GM23338 (cell line): ENCODE measurements at regions not wholly inside any gene's neighbourhood (a gene's known extent, or its start where the extent isn't known, plus 50 kb on each side); places are given as distances from the start of the nearest gene placed in this dataset.
A peak's percentile ranks its signal among the peaks of the same experiment; 100 is the strongest.

Source experiments
- ATAC-seq: fragments of 200-7000 bp; cut with Tn5 transposase; 3 replicates; pipeline ENCODE4 v1.9.1; 2020
- DNase-seq: peaks from one replicate; pipeline ENCODE4 v3.0.0-alpha.2; 2015; ENCODE audit warnings: low spot score
- H2AFZ ChIP-seq: fragments of 200-600 bp; sonication (generic); 2 replicates; pipeline ENCODE4 v1.8.0; 2016; ENCODE audit warnings: antibody characterized with exemption, mild to moderate bottlenecking, moderate library complexity
- H3F3A ChIP-seq: fragments of 200-600 bp; sonication (generic); replicated peaks from 2 replicates; pipeline ENCODE4 v1.8.0; 2017; ENCODE audit warnings: antibody characterized with exemption, mixed run types, low read depth
- H3K27ac ChIP-seq: fragments of 200-600 bp; sonication (generic); 2 replicates; pipeline ENCODE4 v1.6.1; 2016; ENCODE audit warnings: low read depth
- H3K27me3 ChIP-seq: fragments of 200-600 bp; sonication (generic); 2 replicates; pipeline ENCODE4 v1.8.0; 2016; ENCODE audit warnings: mild to moderate bottlenecking, mixed run types, moderate library complexity; ENCODE audit not compliant: insufficient read depth
- H3K36me3 ChIP-seq: fragments of 200-600 bp; sonication (generic); 2 replicates; pipeline ENCODE4 v1.8.0; 2016; ENCODE audit warnings: mild to moderate bottlenecking; ENCODE audit not compliant: insufficient read depth
- H3K4me1 ChIP-seq: fragments of 200-600 bp; sonication (generic); 2 replicates; pipeline ENCODE4 v1.8.0; 2016; ENCODE audit warnings: mild to moderate bottlenecking, moderate library complexity; ENCODE audit not compliant: insufficient read depth
- H3K4me2 ChIP-seq: fragments of 200-600 bp; sonication (generic); 2 replicates; pipeline ENCODE4 v1.7.1; 2017; ENCODE audit warnings: mixed run types
- H3K4me3 ChIP-seq: fragments of 200-600 bp; sonication (generic); 2 replicates; pipeline ENCODE4 v1.6.1; 2016; ENCODE audit warnings: mixed run types
- H3K79me2 ChIP-seq: fragments of 200-600 bp; sonication (generic); replicated peaks from 2 replicates; pipeline ENCODE4 v1.8.0; 2017; ENCODE audit warnings: mild to moderate bottlenecking; ENCODE audit not compliant: insufficient read depth
- H3K9me2 ChIP-seq: fragments of 200-600 bp; sonication (generic); 2 replicates; pipeline ENCODE4 v1.8.0; 2017; ENCODE audit not compliant: insufficient read depth
- H4K20me1 ChIP-seq: fragments of 200-600 bp; sonication (generic); replicated peaks from 2 replicates; pipeline ENCODE4 v1.8.0; 2017; ENCODE audit warnings: mild to moderate bottlenecking; ENCODE audit not compliant: insufficient read depth
- H3K27ac Mint-ChIP-seq: 2 replicates; pipeline ENCODE4 v1.8.0; 2020; ENCODE audit warnings: inconsistent platforms, mild to moderate bottlenecking, moderate library complexity, mixed read lengths
- H3K27me3 Mint-ChIP-seq: 3 replicates; pipeline ENCODE4 v1.8.0; 2022; ENCODE audit warnings: low read depth, mild to moderate bottlenecking, moderate library complexity, mixed read lengths, inconsistent platforms; ENCODE audit not compliant: insufficient read depth, poor library complexity
- H3K36me3 Mint-ChIP-seq: 3 replicates; pipeline ENCODE4 v1.8.0; 2021; ENCODE audit warnings: low read depth, mild to moderate bottlenecking, inconsistent platforms, moderate library complexity, mixed read lengths
- H3K4me1 Mint-ChIP-seq: 3 replicates; pipeline ENCODE4 v1.8.0; 2020; ENCODE audit warnings: mild to moderate bottlenecking, inconsistent platforms, mixed read lengths
- H3K4me3 Mint-ChIP-seq: 3 replicates; pipeline ENCODE4 v1.8.0; 2021; ENCODE audit warnings: moderate library complexity, mild to moderate bottlenecking, inconsistent platforms, mixed read lengths
- H3K9me3 Mint-ChIP-seq: 3 replicates; pipeline ENCODE4 v1.8.0; 2020; ENCODE audit warnings: moderate library complexity, mild to moderate bottlenecking, inconsistent platforms, mixed read lengths
- CREB1 ChIP-seq: fragments of 250-450 bp; sonication (Bioruptor Pico); IDR thresholded peaks from 2 replicates; pipeline ENCODE4 v1.5.0; 2020; ENCODE audit warnings: low read depth, mild to moderate bottlenecking, moderate library complexity
- EZH2 ChIP-seq: fragments of 200-600 bp; sonication (generic); IDR thresholded peaks from one replicate; pipeline ENCODE4 v1.8.0; 2017; ENCODE audit warnings: antibody characterized with exemption, mild to moderate bottlenecking, low read depth; ENCODE audit not compliant: unreplicated experiment
- EZH2phosphoT487 ChIP-seq: fragments of 200-600 bp; sonication (generic); IDR thresholded peaks from one replicate; pipeline ENCODE4 v1.8.1; 2018; ENCODE audit warnings: antibody characterized with exemption; ENCODE audit not compliant: unreplicated experiment
- JUNB ChIP-seq: IDR thresholded peaks from one replicate; pipeline ENCODE4 v1.6.1; 2016; ENCODE audit warnings: antibody characterized with exemption; ENCODE audit not compliant: unreplicated experiment
- NANOG ChIP-seq: IDR thresholded peaks from 2 replicates; pipeline ENCODE4 v1.6.1; 2016; ENCODE audit warnings: antibody characterized with exemption, borderline replicate concordance
- POLR2AphosphoS5 ChIP-seq: IDR thresholded peaks from 2 replicates; pipeline ENCODE4 v1.6.1; 2016; ENCODE audit warnings: antibody characterized with exemption, low read depth
- STAT1 ChIP-seq: IDR thresholded peaks from one replicate; pipeline ENCODE4 v1.6.1; 2016; ENCODE audit warnings: antibody characterized with exemption; ENCODE audit not compliant: unreplicated experiment
- ZNF114 ChIP-seq: fragments of 250-450 bp; sonication (Bioruptor Pico); IDR thresholded peaks from 2 replicates; pipeline ENCODE4 v1.5.0; 2020; ENCODE audit warnings: mild to moderate bottlenecking, moderate library complexity
- ZNF331 ChIP-seq: fragments of 250-450 bp; sonication (Bioruptor Pico); IDR thresholded peaks from 2 replicates; pipeline ENCODE4 v1.5.0; 2020; ENCODE audit warnings: low read depth, mild to moderate bottlenecking, moderate library complexity
- ZNF462 ChIP-seq: fragments of 250-450 bp; sonication (Bioruptor Pico); IDR thresholded peaks from 2 replicates; pipeline ENCODE4 v1.5.0; 2020; ENCODE audit warnings: mild to moderate bottlenecking, moderate library complexity
- TF ChIP-seq, protein P1 (sequence below): IDR thresholded peaks from 2 replicates; pipeline ENCODE4 v1.6.1; 2016; ENCODE audit warnings: antibody characterized with exemption
- TF ChIP-seq, protein P2 (sequence below): IDR thresholded peaks from one replicate; pipeline ENCODE4 v1.6.1; 2018; ENCODE audit warnings: antibody characterized with exemption; ENCODE audit not compliant: unreplicated experiment
- TF ChIP-seq, protein P3 (sequence below), 2 experiments: fragments of 200-600 bp in 1 of 2; sonication (generic) in 1 of 2; conservative IDR thresholded peaks; 2 replicates each; pipeline versions ENCODE4 v1.5.1 to v1.6.1; 2016 to 2017; ENCODE audit warnings: antibody characterized with exemption in 2 of 2, low read depth in 2 of 2, mild to moderate bottlenecking in 2 of 2, moderate library complexity in 1 of 2

GRCh38 chr16:85227946-85228862 lies 115.9 kb upstream of the CIBAR2 start:
- Histone ChIP-seq H3K4me3 (no peak overlapping the region), H3K9me2 (no peaks in the 10 kb centered on the region), H3K27me3 (no peaks in the 10 kb centered on the region), H3K4me1 (0 out of 2 replicates have a peak, but pooled peaks cover 8% of the 10 kb centered on the region), H2AFZ (no peak overlapping the region), H4K20me1 (no peaks in the 10 kb centered on the region; the same call in 1 of the 2 replicates), H3K27ac (no peak overlapping the region), H3F3A (no peaks in the 10 kb centered on the region), H3K4me2 (no peak overlapping the region), H3K79me2 (peaks cover 22% of the 10 kb centered on the region), H3K36me3 (no peaks in the 10 kb centered on the region)
- Mint-ChIP-seq H3K27me3 (peaks cover 21% of the 10 kb centered on the region), H3K4me1 (peaks cover 26% of the 10 kb centered on the region), H3K36me3 (peaks cover 8% of the 10 kb centered on the region; the same call in 2 of the 3 replicates), H3K9me3 (peaks cover 7% of the 10 kb centered on the region; the same call in 2 of the 3 replicates), H3K27ac (peak overlapping the region; percentile 19; the same call in 1 of the 2 replicates), H3K4me3 (no peak overlapping the region; the same call in 2 of the 3 replicates)
- peak; percentile 49 for DNase-seq
- TF ChIP-seq EZH2phosphoT487 (no peak), ZNF331 (CRISPR knock-in tag) (no peak), ZNF462 (CRISPR knock-in tag) (no peak), POLR2AphosphoS5 (no peak), CREB1 (CRISPR knock-in tag) (no peak), STAT1 (no peak), EZH2 (no peak), NANOG (no peak), JUNB (no peak), ZNF114 (no peak)
- TF ChIP-seq, protein P1, sequence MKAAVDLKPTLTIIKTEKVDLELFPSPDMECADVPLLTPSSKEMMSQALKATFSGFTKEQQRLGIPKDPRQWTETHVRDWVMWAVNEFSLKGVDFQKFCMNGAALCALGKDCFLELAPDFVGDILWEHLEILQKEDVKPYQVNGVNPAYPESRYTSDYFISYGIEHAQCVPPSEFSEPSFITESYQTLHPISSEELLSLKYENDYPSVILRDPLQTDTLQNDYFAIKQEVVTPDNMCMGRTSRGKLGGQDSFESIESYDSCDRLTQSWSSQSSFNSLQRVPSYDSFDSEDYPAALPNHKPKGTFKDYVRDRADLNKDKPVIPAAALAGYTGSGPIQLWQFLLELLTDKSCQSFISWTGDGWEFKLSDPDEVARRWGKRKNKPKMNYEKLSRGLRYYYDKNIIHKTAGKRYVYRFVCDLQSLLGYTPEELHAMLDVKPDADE: no peak
- TF ChIP-seq, protein P2, sequence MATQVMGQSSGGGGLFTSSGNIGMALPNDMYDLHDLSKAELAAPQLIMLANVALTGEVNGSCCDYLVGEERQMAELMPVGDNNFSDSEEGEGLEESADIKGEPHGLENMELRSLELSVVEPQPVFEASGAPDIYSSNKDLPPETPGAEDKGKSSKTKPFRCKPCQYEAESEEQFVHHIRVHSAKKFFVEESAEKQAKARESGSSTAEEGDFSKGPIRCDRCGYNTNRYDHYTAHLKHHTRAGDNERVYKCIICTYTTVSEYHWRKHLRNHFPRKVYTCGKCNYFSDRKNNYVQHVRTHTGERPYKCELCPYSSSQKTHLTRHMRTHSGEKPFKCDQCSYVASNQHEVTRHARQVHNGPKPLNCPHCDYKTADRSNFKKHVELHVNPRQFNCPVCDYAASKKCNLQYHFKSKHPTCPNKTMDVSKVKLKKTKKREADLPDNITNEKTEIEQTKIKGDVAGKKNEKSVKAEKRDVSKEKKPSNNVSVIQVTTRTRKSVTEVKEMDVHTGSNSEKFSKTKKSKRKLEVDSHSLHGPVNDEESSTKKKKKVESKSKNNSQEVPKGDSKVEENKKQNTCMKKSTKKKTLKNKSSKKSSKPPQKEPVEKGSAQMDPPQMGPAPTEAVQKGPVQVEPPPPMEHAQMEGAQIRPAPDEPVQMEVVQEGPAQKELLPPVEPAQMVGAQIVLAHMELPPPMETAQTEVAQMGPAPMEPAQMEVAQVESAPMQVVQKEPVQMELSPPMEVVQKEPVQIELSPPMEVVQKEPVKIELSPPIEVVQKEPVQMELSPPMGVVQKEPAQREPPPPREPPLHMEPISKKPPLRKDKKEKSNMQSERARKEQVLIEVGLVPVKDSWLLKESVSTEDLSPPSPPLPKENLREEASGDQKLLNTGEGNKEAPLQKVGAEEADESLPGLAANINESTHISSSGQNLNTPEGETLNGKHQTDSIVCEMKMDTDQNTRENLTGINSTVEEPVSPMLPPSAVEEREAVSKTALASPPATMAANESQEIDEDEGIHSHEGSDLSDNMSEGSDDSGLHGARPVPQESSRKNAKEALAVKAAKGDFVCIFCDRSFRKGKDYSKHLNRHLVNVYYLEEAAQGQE: no peak
- TF ChIP-seq, protein P3, sequence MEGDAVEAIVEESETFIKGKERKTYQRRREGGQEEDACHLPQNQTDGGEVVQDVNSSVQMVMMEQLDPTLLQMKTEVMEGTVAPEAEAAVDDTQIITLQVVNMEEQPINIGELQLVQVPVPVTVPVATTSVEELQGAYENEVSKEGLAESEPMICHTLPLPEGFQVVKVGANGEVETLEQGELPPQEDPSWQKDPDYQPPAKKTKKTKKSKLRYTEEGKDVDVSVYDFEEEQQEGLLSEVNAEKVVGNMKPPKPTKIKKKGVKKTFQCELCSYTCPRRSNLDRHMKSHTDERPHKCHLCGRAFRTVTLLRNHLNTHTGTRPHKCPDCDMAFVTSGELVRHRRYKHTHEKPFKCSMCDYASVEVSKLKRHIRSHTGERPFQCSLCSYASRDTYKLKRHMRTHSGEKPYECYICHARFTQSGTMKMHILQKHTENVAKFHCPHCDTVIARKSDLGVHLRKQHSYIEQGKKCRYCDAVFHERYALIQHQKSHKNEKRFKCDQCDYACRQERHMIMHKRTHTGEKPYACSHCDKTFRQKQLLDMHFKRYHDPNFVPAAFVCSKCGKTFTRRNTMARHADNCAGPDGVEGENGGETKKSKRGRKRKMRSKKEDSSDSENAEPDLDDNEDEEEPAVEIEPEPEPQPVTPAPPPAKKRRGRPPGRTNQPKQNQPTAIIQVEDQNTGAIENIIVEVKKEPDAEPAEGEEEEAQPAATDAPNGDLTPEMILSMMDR (conservative IDR thresholded peaks at IDR 0.05; ENCODE audit: low read depth in 2 of 2): no peak
- peak; percentile 94 for ATAC-seq
